GM21423 (cell line): ENCODE measurements at regions not wholly inside any gene's neighbourhood (a gene's known extent, or its start where the extent isn't known, plus 50 kb on each side); places are given as distances from the start of the nearest gene placed in this dataset.
"Not testable (repeated sequence)": the region's sequence is repeated elsewhere in the genome, so short reads cannot be mapped to it uniquely, and the experiment has no call there.

Experiments used
- ATAC-seq: cut with Tn5 transposase; IDR thresholded peaks from one replicate; pipeline ENCODE4 v1.9.1; 2021; ENCODE audit warnings: mild to moderate bottlenecking, moderate library complexity; ENCODE audit not compliant: unreplicated experiment

GRCh38 chr18:28512357-28512756 is 335.4 kb upstream of the CDH2 start:
- ATAC-seq: no peak

DNA sequence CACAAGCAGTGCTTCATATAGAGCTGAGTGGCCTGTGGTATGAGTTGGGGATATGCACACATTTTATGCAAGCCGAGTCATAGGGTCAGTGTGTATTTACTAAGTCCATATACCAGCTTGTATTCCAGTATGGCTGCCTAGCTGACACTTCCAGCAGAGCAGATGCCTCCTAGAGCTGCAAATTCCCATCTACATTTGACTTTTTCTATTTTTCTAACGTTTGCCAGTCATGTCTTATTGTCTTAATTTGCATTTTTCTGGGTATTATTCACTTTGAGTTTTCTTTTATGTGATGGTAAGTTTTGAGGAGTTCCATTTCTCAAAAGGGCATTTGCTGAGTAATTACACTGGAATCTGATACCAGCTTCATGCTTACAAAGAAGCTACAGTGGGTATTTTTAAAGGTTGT is 334.5 kb upstream of the CDH2 start:
- no peak for ATAC-seq

DNA sequence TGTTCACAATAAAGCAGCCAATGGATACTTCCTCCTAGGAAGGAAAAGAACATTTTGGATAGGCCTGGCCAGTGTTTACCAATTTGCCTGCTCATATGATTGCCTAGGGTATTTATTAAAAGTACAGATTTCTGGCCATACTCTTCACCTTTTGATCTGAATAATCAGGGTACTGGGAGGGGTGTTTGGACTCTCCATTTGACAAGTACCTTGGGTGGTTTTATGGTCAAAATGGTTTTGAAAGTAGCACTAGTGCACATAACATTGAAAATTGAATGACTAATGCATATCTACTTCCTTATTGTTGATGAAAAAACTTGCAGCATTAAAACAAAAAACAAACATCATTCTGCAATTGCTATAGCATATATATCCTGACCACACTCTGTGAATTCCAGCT is 333.3 kb upstream of the CDH2 start:
- ATAC-seq: no peak

DNA sequence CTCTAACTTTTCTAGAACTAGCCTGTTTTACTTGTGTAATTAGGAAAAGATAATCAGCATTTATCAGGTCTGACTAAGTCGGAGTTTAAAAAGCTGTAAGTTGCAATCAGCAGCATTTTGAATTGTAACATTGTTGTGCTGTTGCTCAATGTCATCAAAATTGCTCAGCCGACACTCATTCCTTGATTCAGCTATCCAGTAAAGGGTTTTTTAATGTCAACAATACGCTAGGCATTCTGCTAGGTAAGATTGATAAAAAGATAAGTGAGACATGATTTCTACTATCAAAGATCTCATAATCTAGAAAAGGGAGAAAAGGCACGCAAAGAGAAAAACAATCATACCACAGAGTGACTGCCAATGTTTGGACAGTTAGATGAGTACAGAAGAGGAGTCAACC is 327.1 kb upstream of the CDH2 start:
- no peak for ATAC-seq

DNA sequence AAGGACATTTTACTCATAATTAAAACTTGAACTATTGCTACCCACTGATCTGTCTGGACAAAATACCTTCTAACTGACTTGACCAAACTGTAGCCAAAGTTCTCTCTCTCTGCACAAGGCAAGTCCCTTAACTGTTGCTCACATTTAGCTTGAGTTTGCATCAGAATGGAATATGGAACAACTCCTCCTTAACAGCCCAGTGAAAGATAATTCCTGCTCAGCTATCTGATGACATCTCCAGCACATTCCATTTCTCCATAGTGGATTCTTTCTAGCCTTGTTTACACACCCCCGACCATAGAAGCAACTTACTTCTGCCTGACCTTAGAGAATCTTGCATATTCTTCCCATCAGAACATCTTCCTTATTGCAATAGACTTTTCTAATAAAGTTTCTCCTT is 317.2 kb upstream of the CDH2 start:
- no peak for ATAC-seq

GRCh38 chr18:28485918-28486317 is 309.0 kb upstream of the CDH2 start:
- no peak for ATAC-seq

- ATAC-seq: no peak
These were observed 308.4 kb upstream of the CDH2 start for GRCh38 chr18:28485210-28485801.

GRCh38 chr18:28478531-28478930 is 301.6 kb upstream of the CDH2 start:
- ATAC-seq: no peak

- ATAC-seq: no peak
These were observed 299.4 kb upstream of the CDH2 start for GRCh38 chr18:28476302-28476701.

DNA sequence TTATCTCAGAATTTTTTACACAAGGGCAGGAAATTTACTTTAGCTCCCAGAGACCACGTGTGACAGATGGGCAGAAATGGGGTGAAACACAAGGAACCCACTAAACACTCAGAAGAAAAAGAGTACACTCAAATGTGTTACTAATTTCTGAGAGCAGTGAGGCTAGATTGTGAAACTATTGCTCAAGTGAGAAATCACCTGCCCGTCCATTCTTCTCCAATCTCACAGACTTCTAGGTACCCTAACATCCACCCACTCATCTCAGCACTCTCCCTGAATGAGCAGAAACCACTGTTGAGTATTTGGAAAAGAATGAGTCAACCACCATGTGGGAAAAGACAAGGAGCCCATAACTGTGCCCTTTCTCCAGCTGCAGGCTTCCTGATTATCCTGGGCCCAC is 293.0 kb upstream of the CDH2 start:
- ATAC-seq: no peak

- no peak for ATAC-seq
These were observed 292.0 kb upstream of the CDH2 start for GRCh38 chr18:28468901-28469300.

DNA sequence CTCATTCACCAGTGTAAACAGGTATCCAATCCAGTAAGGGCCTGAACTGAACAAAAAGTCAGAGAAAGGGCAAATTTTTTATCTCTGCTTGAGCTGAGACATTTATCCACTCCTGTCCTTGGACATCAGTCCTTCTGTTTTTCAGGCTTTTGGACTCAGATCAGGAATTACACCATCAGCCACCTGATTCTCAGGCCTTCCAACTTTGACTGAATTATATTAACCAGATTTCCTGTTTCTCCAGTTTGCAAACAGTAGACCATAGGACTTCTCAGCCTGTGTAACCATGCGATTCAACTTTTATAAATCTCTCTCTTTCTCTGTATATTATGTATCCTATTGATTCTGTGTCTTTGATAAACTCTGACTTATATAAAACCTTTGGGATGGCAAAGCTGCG is 289.3 kb upstream of the CDH2 start:
- no peak for ATAC-seq

GRCh38 chr18:28459587-28459986 is 282.7 kb upstream of the CDH2 start:
- ATAC-seq: no peak

GRCh38 chr18:28458751-28459150 is 281.8 kb upstream of the CDH2 start:
- ATAC-seq: no peak

DNA sequence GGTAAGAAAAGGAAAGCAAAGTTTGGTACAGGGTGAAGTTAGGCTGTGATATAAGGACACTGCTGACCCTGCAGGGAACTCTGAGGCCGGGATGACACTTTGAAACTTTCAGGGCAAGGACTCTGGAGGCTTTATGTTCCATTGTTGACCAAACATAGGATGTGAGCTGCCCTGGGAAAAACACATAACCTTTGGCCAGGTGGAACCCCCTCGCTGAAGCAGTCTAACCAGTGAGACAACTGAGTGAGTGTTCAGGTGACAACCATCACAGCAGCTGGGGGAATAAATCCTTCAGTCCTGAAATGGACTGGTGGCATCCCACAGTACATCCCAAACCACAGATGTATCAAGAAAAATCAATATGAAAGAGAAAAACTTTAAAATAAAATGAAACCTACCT is 280.9 kb upstream of the CDH2 start:
- no peak for ATAC-seq

GRCh38 chr18:28455971-28456370 is 279.0 kb upstream of the CDH2 start:
- no peak for ATAC-seq

GRCh38 chr18:28439870-28440269 is 262.9 kb upstream of the CDH2 start:
- no peak for ATAC-seq

DNA sequence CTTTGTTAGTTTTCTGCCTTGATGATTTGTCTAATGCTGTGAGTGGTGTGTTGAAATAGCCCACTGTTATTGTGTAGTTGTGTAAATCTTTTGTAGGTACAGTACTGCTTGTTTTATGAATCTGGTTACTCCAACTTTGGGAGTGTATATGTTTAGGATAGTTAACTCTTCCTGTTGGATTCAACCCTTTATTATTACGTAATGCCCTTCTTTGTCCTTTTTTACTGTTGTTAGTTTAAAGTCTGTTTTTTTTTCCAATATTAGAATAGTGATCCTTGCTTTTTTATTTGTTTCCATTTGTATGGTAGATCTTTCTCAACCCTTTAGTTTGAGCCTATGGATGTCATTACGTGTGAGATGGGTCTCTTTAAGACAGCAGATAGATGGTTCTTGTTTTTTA is 261.5 kb upstream of the CDH2 start:
- no peak for ATAC-seq

DNA sequence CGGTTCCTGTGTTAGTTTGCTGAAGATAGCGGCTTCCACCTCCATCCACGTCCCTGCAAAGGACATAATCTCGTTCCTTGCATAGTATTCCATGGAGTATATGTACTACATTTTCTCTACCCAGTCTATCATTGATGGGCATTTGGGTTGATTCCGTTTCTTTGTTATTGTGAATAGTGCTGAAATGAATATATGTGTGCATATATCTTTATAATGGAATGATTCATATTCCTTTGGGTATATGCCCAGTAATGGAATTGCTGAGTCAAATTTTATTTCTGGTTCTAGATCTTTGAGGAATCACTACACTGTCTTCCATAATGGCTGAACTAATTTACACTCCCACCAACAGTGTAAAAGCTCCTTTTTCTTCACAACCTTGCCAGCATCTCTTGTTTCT is 255.4 kb upstream of the CDH2 start:
- no peak for ATAC-seq

DNA sequence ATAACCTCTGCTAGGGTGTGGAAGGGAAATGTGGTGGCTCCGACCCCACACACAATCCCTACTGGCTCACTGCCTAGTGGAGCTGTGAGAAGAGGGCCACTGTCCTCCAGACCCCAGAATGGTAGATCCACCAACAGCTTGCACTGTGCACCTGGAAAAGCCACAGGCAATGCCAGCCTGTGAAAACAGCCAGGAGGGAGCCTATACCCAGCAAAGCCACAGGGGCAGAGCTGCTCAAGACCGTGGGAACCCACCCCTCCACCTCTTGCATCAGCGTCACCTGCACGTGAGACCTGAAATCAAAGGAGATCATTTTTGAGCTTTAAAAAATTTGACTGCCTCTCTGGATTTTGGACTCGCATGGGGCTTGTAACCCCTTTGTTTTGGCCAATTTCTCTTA is 249.0 kb upstream of the CDH2 start:
- no peak for ATAC-seq

DNA sequence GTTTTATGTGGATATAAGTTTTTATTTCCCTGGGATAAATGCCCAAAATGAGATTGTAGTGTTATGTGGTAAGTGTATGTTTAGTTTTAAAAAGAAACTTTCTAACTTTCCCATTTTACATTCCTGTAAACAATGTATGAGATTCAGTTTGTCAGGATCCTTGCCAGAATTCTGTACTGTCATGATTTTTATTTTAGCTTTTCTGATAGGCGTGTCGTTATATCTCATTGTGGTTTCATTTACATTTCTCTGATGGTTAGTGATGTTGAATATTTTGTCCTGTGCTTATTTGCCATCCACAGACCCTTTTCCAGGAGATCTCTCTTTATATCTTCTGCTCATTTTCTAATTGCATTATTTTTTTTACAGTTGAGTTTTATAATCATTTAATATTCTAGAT is 245.6 kb upstream of the CDH2 start:
- ATAC-seq: no peak

GRCh38 chr18:28421950-28422349 is 245.0 kb upstream of the CDH2 start:
- not testable (repeated sequence) for ATAC-seq

GRCh38 chr18:28412521-28412920 is 235.6 kb upstream of the CDH2 start:
- ATAC-seq: no peak

- no peak for ATAC-seq
These were observed 234.9 kb upstream of the CDH2 start for GRCh38 chr18:28411806-28412205.
